ENCODE measurements at regions not wholly inside any gene's neighbourhood (a gene's known extent, or its start where the extent isn't known, plus 50 kb on each side); places are given as distances from the start of the nearest gene placed in this dataset.

GRCh38 chrX:145396612-145397011 lies 149.3 kb downstream of the SPANXN1 start:
- H3K9me3 Mint-ChIP-seq = peaks cover 62 to 71% of the 10 kb centered on the region in 2 experiments
- no peak for DNase-seq
- H3K4me3 Mint-ChIP-seq = no peak overlapping the region
- Histone ChIP-seq H4K91ac (ENCODE audit: insufficient read length, low read depth, low read length) (no peak overlapping the region), H3K27me3 (ENCODE audit: insufficient read depth, low read length) (no peaks in the 10 kb centered on the region), H3K27ac (ENCODE audit: insufficient read length, low read depth, low read length) (no peak overlapping the region), H3K23ac (ENCODE audit: insufficient read length, low read depth, low read length) (no peak overlapping the region), H3K9ac (ENCODE audit: extremely low read depth, insufficient read length, low read length) (no peak overlapping the region), H2BK15ac (ENCODE audit: low read depth, low read length) (no peak overlapping the region), H3K4me1 (ENCODE audit: insufficient read depth, low read length) (no peaks in the 10 kb centered on the region), H3K18ac (ENCODE audit: insufficient read length, low read depth, low read length) (no peak overlapping the region), H3K23me2 (ENCODE audit: insufficient read length, low read depth, low read length, poor library complexity, severe bottlenecking) (no peaks in the 10 kb centered on the region), H3K4me2 (ENCODE audit: insufficient read depth, insufficient read length, low read length) (no peak overlapping the region), H4K20me1 (ENCODE audit: control insufficient read depth, insufficient read depth, insufficient read length) (no peaks in the 10 kb centered on the region), H3K9me3 (ENCODE audit: control insufficient read depth, low read depth, low read length) (peaks cover 10% of the 10 kb centered on the region), H3K79me1 (ENCODE audit: insufficient read depth, low read depth, low read length, poor library complexity, severe bottlenecking) (no peaks in the 10 kb centered on the region), H3K4ac (ENCODE audit: low read depth, low read length) (no peak overlapping the region), H2BK5ac (ENCODE audit: insufficient read length, low read length) (no peak overlapping the region), H4K5ac (ENCODE audit: insufficient read length, low read depth, low read length) (no peak overlapping the region), H2BK120ac (ENCODE audit: low read depth, low read length, poor library complexity, severe bottlenecking) (no peak overlapping the region), H2BK20ac (ENCODE audit: low read depth, low read length, poor library complexity, severe bottlenecking) (no peak overlapping the region), H3K79me2 (ENCODE audit: insufficient read depth, low read length) (no peaks in the 10 kb centered on the region), H2BK12ac (ENCODE audit: insufficient read length, low read depth, low read length) (no peak overlapping the region), H2AFZ (ENCODE audit: low read length) (no peak overlapping the region), H3K14ac (ENCODE audit: insufficient read depth, low read length) (no peak overlapping the region), H3K56ac (ENCODE audit: insufficient read length, low read depth, low read length) (no peak overlapping the region), H2AK5ac (ENCODE audit: insufficient read length, low read length) (no peak overlapping the region), H3T11ph (ENCODE audit: low read length) (no peak overlapping the region), H4K8ac (replicated peaks; ENCODE audit: insufficient read length, low read depth, low read length) (no peak overlapping the region)
- H3K27ac Mint-ChIP-seq = no peak overlapping the region
- H3K36me3 Mint-ChIP-seq (ENCODE audit: insufficient read depth in 1 of 3, low read depth in 3 of 3) = no peaks in the 10 kb centered on the region; a peak in 1 of 7 replicates
- peaks cover under 1% of the 10 kb centered on the region for H3K27me3 Mint-ChIP-seq (ENCODE audit: low read depth)
- no peak for TF ChIP-seq CTCF (conservative IDR thresholded peaks at IDR 0.05)
- no peaks in the 10 kb centered on the region for H3K4me1 Mint-ChIP-seq
- WGBS (ENCODE audit: extremely low coverage, insufficient read length, low lambda C conversion rate) = no CpG with 5 or more reads among the region's 2 CpGs
